ENCODE measurements at regions not wholly inside any gene's neighbourhood (a gene's known extent, or its start where the extent isn't known, plus 50 kb on each side); places are given as distances from the start of the nearest gene placed in this dataset.

GRCh38 chr4:84031401-84031800 lies 467.7 kb downstream of the NKX6-1 start:
- TF ChIP-seq TAF1 (IDR thresholded peaks at IDR 0.05; ENCODE audit: borderline replicate concordance, insufficient read depth, low read length) (no peak), SIN3A (IDR thresholded peaks at IDR 0.05; ENCODE audit: borderline replicate concordance, insufficient read depth, low read length) (no peak), POLR2AphosphoS5 (IDR thresholded peaks at IDR 0.05; ENCODE audit: low read depth, low read length) (no peak), REST (IDR thresholded peaks at IDR 0.05; ENCODE audit: insufficient read depth in 1 of 2, low read depth in 2 of 2, low read length in 2 of 2) (no peak), FOXP2 (optimal IDR thresholded peaks at IDR 0.05; ENCODE audit: borderline replicate concordance, extremely low read depth, extremely low read length, insufficient read depth) (no peak)

GRCh38 chr4:84028340-84028739 lies 470.8 kb downstream of the NKX6-1 start:
- TF ChIP-seq FOXP2 (optimal IDR thresholded peaks at IDR 0.05; ENCODE audit: borderline replicate concordance, extremely low read depth, extremely low read length, insufficient read depth) (no peak), TAF1 (IDR thresholded peaks at IDR 0.05; ENCODE audit: borderline replicate concordance, insufficient read depth, low read length) (no peak)

GRCh38 chr4:84024405-84024804 lies 474.7 kb downstream of the NKX6-1 start:
- TF ChIP-seq FOXP2 (optimal IDR thresholded peaks at IDR 0.05; ENCODE audit: borderline replicate concordance, extremely low read depth, extremely low read length, insufficient read depth) (no peak), POLR2AphosphoS5 (IDR thresholded peaks at IDR 0.05; ENCODE audit: low read depth, low read length) (no peak), SIN3A (IDR thresholded peaks at IDR 0.05; ENCODE audit: borderline replicate concordance, insufficient read depth, low read length) (no peak), TAF1 (IDR thresholded peaks at IDR 0.05; ENCODE audit: borderline replicate concordance, insufficient read depth, low read length) (no peak), REST (IDR thresholded peaks at IDR 0.05; ENCODE audit: insufficient read depth in 1 of 2, low read depth in 2 of 2, low read length in 2 of 2) (no peak)

- no peak for TF ChIP-seq SIN3A (IDR thresholded peaks at IDR 0.05; ENCODE audit: borderline replicate concordance, insufficient read depth, low read length)
- no peak for TF ChIP-seq POLR2AphosphoS5 (IDR thresholded peaks at IDR 0.05; ENCODE audit: low read depth, low read length)
- TF ChIP-seq FOXP2 (optimal IDR thresholded peaks at IDR 0.05; ENCODE audit: borderline replicate concordance, extremely low read depth, extremely low read length, insufficient read depth) = no peak
- TF ChIP-seq REST (IDR thresholded peaks at IDR 0.05; ENCODE audit: insufficient read depth in 1 of 2, low read depth in 2 of 2, low read length in 2 of 2) = no peak
- no peak for TF ChIP-seq TAF1 (IDR thresholded peaks at IDR 0.05; ENCODE audit: borderline replicate concordance, insufficient read depth, low read length)
Measured at GRCh38 chr4:84022564-84022963, 476.5 kb downstream of the NKX6-1 start.

GRCh38 chr4:84019626-84020025 lies 479.5 kb downstream of the NKX6-1 start:
- TF ChIP-seq TAF1 (IDR thresholded peaks at IDR 0.05; ENCODE audit: borderline replicate concordance, insufficient read depth, low read length) = no peak
- no peak for TF ChIP-seq SIN3A (IDR thresholded peaks at IDR 0.05; ENCODE audit: borderline replicate concordance, insufficient read depth, low read length)
- no peak for TF ChIP-seq FOXP2 (optimal IDR thresholded peaks at IDR 0.05; ENCODE audit: borderline replicate concordance, extremely low read depth, extremely low read length, insufficient read depth)
- TF ChIP-seq POLR2AphosphoS5 (IDR thresholded peaks at IDR 0.05; ENCODE audit: low read depth, low read length) = no peak
- no peak for TF ChIP-seq REST (IDR thresholded peaks at IDR 0.05; ENCODE audit: insufficient read depth in 1 of 2, low read depth in 2 of 2, low read length in 2 of 2)

All from PFSK-1 (cell line).